Activated CD8-positive, alpha-beta T cell treated with anti-CD3 and anti-CD28 coated beads for 36 hours (primary cell): ENCODE measurements at regions not wholly inside any gene's neighbourhood (a gene's known extent, or its start where the extent isn't known, plus 50 kb on each side); places are given as distances from the start of the nearest gene placed in this dataset.
"Not testable (repeated sequence)": the region's sequence is repeated elsewhere in the genome, so short reads cannot be mapped to it uniquely, and the experiment has no call there.

Experiments
- ATAC-seq: fragments of 200-7000 bp; cut with Tn5 transposase; one replicate; pipeline ENCODE4 v1.10.0; 2021; ENCODE audit warnings: mild to moderate bottlenecking, moderate library complexity
- CTCF ChIA-PET: fragments of 350-600 bp; sonication (Branson Sonifier 250); formaldehyde crosslinking; loops from one replicate; lab custom pipeline; 2021; ENCODE audit warnings: antibody characterized with exemption; lab: Charles Lee
- POLR2A ChIA-PET: fragments of 350-600 bp; sonication (Branson Sonifier 250); formaldehyde crosslinking; loops from one replicate; lab custom pipeline; 2021; ENCODE audit warnings: antibody characterized with exemption; lab: Charles Lee
- DNase-seq: peaks from one replicate; pipeline ENCODE4 v3.0.0-alpha.2; 2020
- H3K27ac Mint-ChIP-seq: one replicate; pipeline ENCODE4 v1.8.0; 2021; ENCODE audit warnings: mild to moderate bottlenecking, mixed read lengths
- H3K27me3 Mint-ChIP-seq: one replicate; pipeline ENCODE4 v1.8.0; 2021; ENCODE audit warnings: mixed read lengths
- H3K36me3 Mint-ChIP-seq: one replicate; pipeline ENCODE4 v1.8.0; 2021; ENCODE audit warnings: low read depth, mixed read lengths
- H3K4me1 Mint-ChIP-seq: one replicate; pipeline ENCODE4 v1.8.0; 2021; ENCODE audit warnings: low read depth, mixed read lengths
- H3K4me3 Mint-ChIP-seq: one replicate; pipeline ENCODE4 v1.8.0; 2021; ENCODE audit warnings: mild to moderate bottlenecking, moderate library complexity, mixed read lengths
- H3K9me3 Mint-ChIP-seq: one replicate; pipeline ENCODE4 v1.8.0; 2021; ENCODE audit warnings: mixed read lengths
- CTCF ChIP-seq: fragments of 200-600 bp; IDR thresholded peaks from one replicate; pipeline ENCODE4 v1.8.0; 2022; ENCODE audit warnings: antibody characterized with exemption, mild to moderate bottlenecking
- intact Hi-C: fragments of 100-400 bp; cut with micrococcal nuclease; formaldehyde crosslinking; loops from one replicate; pipeline ENCODE4 v1.10.0; 2022

GRCh38 chr6:834190-834589, 141.3 kb upstream of the EXOC2 start:
- DNase-seq (no peak), ATAC-seq (no peak)
- H3K4me1 Mint-ChIP-seq = peaks cover 4% of the 10 kb centered on the region
- POLR2A ChIA-PET = no interaction called here
- TF ChIP-seq CTCF = no peak
- no peak overlapping the region for H3K27ac Mint-ChIP-seq
- no peaks in the 10 kb centered on the region for H3K36me3 Mint-ChIP-seq
- intact Hi-C loops = no loop called here
- H3K9me3 Mint-ChIP-seq = peaks cover 8% of the 10 kb centered on the region
- CTCF ChIA-PET = no interaction called here
- H3K4me3 Mint-ChIP-seq = no peak overlapping the region
- H3K27me3 Mint-ChIP-seq = peaks cover 10% of the 10 kb centered on the region

GRCh38 chr6:832804-833203, 139.9 kb upstream of the EXOC2 start:
- DNase-seq, H3K27ac Mint-ChIP-seq, intact Hi-C loops, H3K4me3 Mint-ChIP-seq, POLR2A ChIA-PET, CTCF ChIA-PET, ATAC-seq, H3K9me3 Mint-ChIP-seq, H3K27me3 Mint-ChIP-seq, H3K4me1 Mint-ChIP-seq, H3K36me3 Mint-ChIP-seq: not testable (repeated sequence)

- peaks cover 2% of the 10 kb centered on the region for H3K4me1 Mint-ChIP-seq
- TF ChIP-seq CTCF = no peak
- H3K9me3 Mint-ChIP-seq = peaks cover 11% of the 10 kb centered on the region
- ATAC-seq (no peak), DNase-seq (no peak)
- intact Hi-C loops = no loop called here
- no peaks in the 10 kb centered on the region for H3K36me3 Mint-ChIP-seq
- no peak overlapping the region for H3K4me3 Mint-ChIP-seq
- no peak overlapping the region for H3K27ac Mint-ChIP-seq
- CTCF ChIA-PET = no interaction called here
- POLR2A ChIA-PET = no interaction called here
- peaks cover 16% of the 10 kb centered on the region for H3K27me3 Mint-ChIP-seq
Measured at GRCh38 chr6:830667-831327, 137.9 kb upstream of the EXOC2 start.

- peaks cover 23% of the 10 kb centered on the region for H3K27me3 Mint-ChIP-seq
- H3K9me3 Mint-ChIP-seq = peaks cover 11% of the 10 kb centered on the region
- H3K4me1 Mint-ChIP-seq = no peaks in the 10 kb centered on the region
- ChIA-PET CTCF (no interaction called here), POLR2A (no interaction called here)
- DNase-seq = no peak
- no peak for TF ChIP-seq CTCF
- no peak overlapping the region for H3K27ac Mint-ChIP-seq
- intact Hi-C loops = no loop called here
- H3K36me3 Mint-ChIP-seq = no peaks in the 10 kb centered on the region
- ATAC-seq = no peak
- H3K4me3 Mint-ChIP-seq = no peak overlapping the region
Measured at GRCh38 chr6:829656-830055, 136.7 kb upstream of the EXOC2 start.

- intact Hi-C loops = no loop called here
- DNase-seq = no peak
- ATAC-seq = no peak
- Mint-ChIP-seq H3K27me3 (peaks cover 23% of the 10 kb centered on the region), H3K36me3 (no peaks in the 10 kb centered on the region), H3K4me1 (no peaks in the 10 kb centered on the region), H3K27ac (no peak overlapping the region), H3K4me3 (no peak overlapping the region), H3K9me3 (peaks cover 6% of the 10 kb centered on the region)
- POLR2A ChIA-PET = no interaction called here
- TF ChIP-seq CTCF = no peak
- CTCF ChIA-PET = no interaction called here
Measured at GRCh38 chr6:827431-827830, 134.5 kb upstream of the EXOC2 start.
